Suprapubic skin (tissue), 4 donors: ENCODE measurements at regions not wholly inside any gene's neighbourhood (a gene's known extent, or its start where the extent isn't known, plus 50 kb on each side); places are given as distances from the start of the nearest gene placed in this dataset.

Source experiments
- DNase-seq, 2 donors: peaks; one replicate each; pipeline ENCODE4 v3.0.0-alpha.2; 2019; ENCODE audit warnings: low spot score in 2 of 2
- H3K27ac ChIP-seq: fragments of 200-600 bp; sonication (generic); one replicate; pipeline ENCODE4 v1.5.1; 2019
- H3K27me3 ChIP-seq: fragments of 200-600 bp; sonication (generic); one replicate; pipeline ENCODE4 v1.5.1; 2019
- H3K36me3 ChIP-seq: fragments of 200-600 bp; sonication (generic); one replicate; pipeline ENCODE4 v1.5.1; 2019
- H3K4me1 ChIP-seq: fragments of 200-600 bp; sonication (generic); one replicate; pipeline ENCODE4 v1.5.1; 2019
- H3K4me3 ChIP-seq: fragments of 200-600 bp; sonication (generic); one replicate; pipeline ENCODE4 v1.5.1; 2019; ENCODE audit warnings: mild to moderate bottlenecking
- H3K9me3 ChIP-seq: fragments of 200-600 bp; sonication (generic); one replicate; pipeline ENCODE4 v1.5.1; 2019
- EP300 ChIP-seq: sonication (generic); formaldehyde crosslinking; IDR thresholded peaks from one replicate; pipeline ENCODE4 v1.6.1; 2017; ENCODE audit warnings: antibody characterized with exemption
- POLR2A ChIP-seq, 2 donors: fragments of 450-650 bp; IDR thresholded peaks; one replicate each; pipeline ENCODE4 v1.6.1; 2017; ENCODE audit warnings: antibody characterized with exemption in 2 of 2, mild to moderate bottlenecking in 2 of 2, moderate library complexity in 2 of 2
- POLR2AphosphoS5 ChIP-seq, 3 donors: sonication (generic); formaldehyde crosslinking; IDR thresholded peaks; one replicate each; pipeline ENCODE4 v1.6.1; 2017; ENCODE audit warnings: antibody characterized with exemption in 3 of 3
- WGBS: methylation state at CpG from one replicate; pipeline ENCODE4 v1.1.5; 2018; 5-methylcytosine and 5-hydroxymethylcytosine counted together
- TF ChIP-seq, protein P1 (sequence below), 2 donors: fragments of 200-600 bp in 1 of 2; fragments of 450-650 bp in 1 of 2; sonication (generic) in 1 of 2; IDR thresholded peaks; one replicate each; pipeline ENCODE4 v1.5.1; 2016 to 2019; ENCODE audit warnings: antibody characterized with exemption in 2 of 2, mild to moderate bottlenecking in 1 of 2, moderate library complexity in 1 of 2

DNA sequence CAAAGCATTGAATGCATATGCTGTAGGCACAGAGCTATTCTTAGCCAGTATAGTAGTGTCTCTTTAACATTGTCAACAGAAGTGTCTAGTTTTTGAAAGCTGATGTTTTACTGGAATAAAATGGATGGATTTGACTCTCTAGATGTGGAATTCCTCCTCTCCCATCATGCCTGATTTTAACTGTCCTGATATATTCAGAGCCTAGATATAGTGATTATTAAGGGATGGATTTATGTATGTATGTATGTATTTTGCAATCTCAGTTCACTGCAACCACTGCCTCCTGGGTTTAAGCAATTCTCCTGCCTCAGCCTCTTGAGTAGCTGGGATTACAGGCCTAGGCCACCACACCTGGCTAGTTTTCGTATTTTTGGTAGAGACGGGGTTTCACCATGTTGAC, 144.8 kb upstream of the NAV3 start:
- Histone ChIP-seq H3K27ac (no peak overlapping the region), H3K4me3 (no peak overlapping the region), H3K4me1 (peaks cover 11% of the 10 kb centered on the region), H3K27me3 (no peaks in the 10 kb centered on the region), H3K9me3 (no peaks in the 10 kb centered on the region), H3K36me3 (no peaks in the 10 kb centered on the region)
- DNase-seq = no peak
- no peak for TF ChIP-seq POLR2AphosphoS5 (IDR thresholded peaks at IDR 0.05)
- TF ChIP-seq POLR2A (IDR thresholded peaks at IDR 0.05) = no peak
- TF ChIP-seq EP300 = no peak
- TF ChIP-seq, protein P1, sequence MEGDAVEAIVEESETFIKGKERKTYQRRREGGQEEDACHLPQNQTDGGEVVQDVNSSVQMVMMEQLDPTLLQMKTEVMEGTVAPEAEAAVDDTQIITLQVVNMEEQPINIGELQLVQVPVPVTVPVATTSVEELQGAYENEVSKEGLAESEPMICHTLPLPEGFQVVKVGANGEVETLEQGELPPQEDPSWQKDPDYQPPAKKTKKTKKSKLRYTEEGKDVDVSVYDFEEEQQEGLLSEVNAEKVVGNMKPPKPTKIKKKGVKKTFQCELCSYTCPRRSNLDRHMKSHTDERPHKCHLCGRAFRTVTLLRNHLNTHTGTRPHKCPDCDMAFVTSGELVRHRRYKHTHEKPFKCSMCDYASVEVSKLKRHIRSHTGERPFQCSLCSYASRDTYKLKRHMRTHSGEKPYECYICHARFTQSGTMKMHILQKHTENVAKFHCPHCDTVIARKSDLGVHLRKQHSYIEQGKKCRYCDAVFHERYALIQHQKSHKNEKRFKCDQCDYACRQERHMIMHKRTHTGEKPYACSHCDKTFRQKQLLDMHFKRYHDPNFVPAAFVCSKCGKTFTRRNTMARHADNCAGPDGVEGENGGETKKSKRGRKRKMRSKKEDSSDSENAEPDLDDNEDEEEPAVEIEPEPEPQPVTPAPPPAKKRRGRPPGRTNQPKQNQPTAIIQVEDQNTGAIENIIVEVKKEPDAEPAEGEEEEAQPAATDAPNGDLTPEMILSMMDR (IDR thresholded peaks at IDR 0.05) = no peak
- WGBS = 96% methylated on average over 2 of the region's 2 CpGs

DNA sequence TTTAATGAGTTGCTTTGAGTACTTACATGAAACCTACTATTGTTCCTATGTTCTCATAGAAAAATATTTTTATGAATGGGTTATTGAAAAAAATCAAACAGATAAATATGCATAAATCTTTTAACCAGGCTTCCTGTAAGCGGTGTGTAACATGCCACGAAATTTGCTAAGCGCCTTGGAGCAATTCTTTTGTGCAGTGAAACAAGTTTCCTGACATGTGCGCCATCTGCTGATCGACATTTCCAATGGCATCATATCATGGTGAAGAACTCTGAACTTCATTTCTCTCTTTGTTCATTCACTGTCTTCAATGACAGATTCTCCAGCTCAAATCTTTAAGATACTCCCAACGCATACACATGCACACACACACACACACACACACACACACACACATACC, 145.6 kb upstream of the NAV3 start:
- TF ChIP-seq, protein P1 (IDR thresholded peaks at IDR 0.05) = peak; percentile 30 to 39
- TF ChIP-seq POLR2AphosphoS5 (IDR thresholded peaks at IDR 0.05) (no peak), EP300 (no peak), POLR2A (IDR thresholded peaks at IDR 0.05) (no peak)
- Histone ChIP-seq H3K4me1 (peaks cover 11% of the 10 kb centered on the region), H3K36me3 (no peaks in the 10 kb centered on the region), H3K27ac (no peak overlapping the region), H3K27me3 (no peaks in the 10 kb centered on the region), H3K4me3 (no peak overlapping the region), H3K9me3 (no peaks in the 10 kb centered on the region)
- 7% methylated on average over 6 of the region's 6 CpGs for WGBS
- peak in 1 of 2 donors; percentile 62 for DNase-seq

DNA sequence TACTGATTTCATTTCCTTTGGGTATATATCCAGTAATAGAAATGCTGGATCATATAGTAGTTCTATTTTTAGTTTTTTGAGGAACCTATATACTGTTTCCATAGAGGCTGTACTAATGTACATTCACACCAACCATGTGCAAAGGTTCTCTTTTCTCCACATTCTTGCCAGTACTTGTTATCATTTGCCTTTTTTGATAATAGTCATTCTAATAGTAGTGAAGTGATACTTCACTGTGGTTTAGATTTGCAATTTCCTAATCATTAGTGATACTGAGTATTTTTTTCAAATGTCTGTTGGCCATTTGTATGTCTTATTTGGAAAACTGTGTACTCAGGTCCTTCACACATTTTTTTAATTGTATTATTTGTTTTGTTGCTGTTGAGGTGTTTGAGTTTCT, 148.2 kb upstream of the NAV3 start:
- no peaks in the 10 kb centered on the region for H3K27me3 ChIP-seq
- peaks cover 11% of the 10 kb centered on the region for H3K4me1 ChIP-seq
- no peak overlapping the region for H3K4me3 ChIP-seq
- no peak for DNase-seq
- H3K36me3 ChIP-seq = no peaks in the 10 kb centered on the region
- TF ChIP-seq EP300 (no peak), POLR2AphosphoS5 (IDR thresholded peaks at IDR 0.05) (no peak), POLR2A (IDR thresholded peaks at IDR 0.05) (no peak)
- TF ChIP-seq, protein P1 (IDR thresholded peaks at IDR 0.05) = no peak
- H3K9me3 ChIP-seq = no peaks in the 10 kb centered on the region
- H3K27ac ChIP-seq = no peak overlapping the region

DNA sequence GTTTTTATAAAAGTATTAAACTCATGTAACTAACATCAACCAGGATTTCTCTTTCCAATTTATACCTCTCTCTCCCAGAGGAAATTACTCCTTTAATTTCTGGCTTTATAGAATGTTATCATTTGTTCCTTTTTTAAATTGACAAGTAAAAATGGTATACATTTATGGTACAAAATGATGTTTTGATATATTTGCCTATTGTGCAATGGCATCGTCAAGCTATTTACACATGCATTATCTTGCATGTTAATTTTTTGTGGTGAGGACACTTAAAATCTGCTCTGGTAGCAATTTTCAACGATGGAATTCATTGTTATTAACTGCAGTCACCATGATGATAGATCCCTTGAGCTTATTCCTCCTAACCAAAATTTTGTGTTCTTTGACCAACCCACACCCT, 149.0 kb upstream of the NAV3 start:
- no peak overlapping the region for H3K4me3 ChIP-seq
- H3K36me3 ChIP-seq = no peaks in the 10 kb centered on the region
- 71% methylated on average over 2 of the region's 2 CpGs for WGBS
- H3K27ac ChIP-seq = no peak overlapping the region
- no peaks in the 10 kb centered on the region for H3K9me3 ChIP-seq
- H3K27me3 ChIP-seq = no peaks in the 10 kb centered on the region
- TF ChIP-seq EP300 (no peak), POLR2AphosphoS5 (IDR thresholded peaks at IDR 0.05) (no peak), POLR2A (IDR thresholded peaks at IDR 0.05) (no peak)
- TF ChIP-seq, protein P1 (IDR thresholded peaks at IDR 0.05) = no peak
- DNase-seq = no peak
- peaks cover 11% of the 10 kb centered on the region for H3K4me1 ChIP-seq

DNA sequence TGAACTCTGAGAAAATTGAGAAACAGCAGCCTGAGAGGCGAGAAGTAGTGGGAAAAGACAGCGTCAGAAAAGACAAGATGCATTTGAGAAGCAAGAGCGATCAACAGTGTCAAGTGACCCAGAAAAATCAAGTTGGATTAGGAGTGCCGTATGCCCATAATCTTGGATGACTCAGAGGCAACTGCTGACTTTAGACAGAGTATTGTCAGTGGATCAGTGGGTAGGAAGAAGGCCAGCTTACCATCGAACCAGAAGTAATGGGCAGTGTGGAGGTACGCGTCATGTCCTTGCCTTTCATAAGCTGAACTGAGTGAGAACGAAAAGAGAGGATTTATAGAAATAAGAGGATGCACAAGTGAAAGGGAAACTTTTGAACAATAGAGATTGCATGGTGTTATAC, 151.0 kb upstream of the NAV3 start:
- no peak for DNase-seq
- 89% methylated on average over 8 of the region's 8 CpGs for WGBS
- Histone ChIP-seq H3K27ac (no peak overlapping the region), H3K4me3 (no peak overlapping the region), H3K4me1 (peaks cover under 1% of the 10 kb centered on the region), H3K27me3 (no peaks in the 10 kb centered on the region), H3K36me3 (no peaks in the 10 kb centered on the region), H3K9me3 (no peaks in the 10 kb centered on the region)
- no peak for TF ChIP-seq POLR2A (IDR thresholded peaks at IDR 0.05)
- no peak for TF ChIP-seq EP300

DNA sequence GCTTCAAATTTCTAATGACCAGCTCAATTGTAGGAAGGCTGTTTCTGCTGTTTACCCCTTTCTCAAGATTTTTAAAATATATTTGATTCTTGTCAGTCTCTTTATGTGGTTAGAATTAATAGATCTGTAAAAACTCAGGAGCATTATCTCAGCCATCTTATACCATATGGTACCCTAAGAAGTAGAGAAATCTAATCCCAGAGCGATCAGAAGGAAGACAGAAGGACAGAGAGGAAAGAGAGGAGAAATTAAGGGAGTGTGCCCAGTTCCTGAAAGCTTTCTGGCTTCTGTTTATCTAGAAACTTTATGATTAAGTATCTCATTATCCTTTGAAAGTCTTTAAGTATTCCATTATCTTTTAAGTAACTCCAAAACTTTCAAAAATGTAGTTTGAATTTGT, 152.1 kb upstream of the NAV3 start:
- no peak for DNase-seq
- WGBS = 59% methylated on average over 1 of the region's 1 CpG
- Histone ChIP-seq H3K36me3 (no peaks in the 10 kb centered on the region), H3K4me3 (no peak overlapping the region), H3K4me1 (no peaks in the 10 kb centered on the region), H3K9me3 (no peaks in the 10 kb centered on the region), H3K27ac (no peak overlapping the region), H3K27me3 (no peaks in the 10 kb centered on the region)
- no peak for TF ChIP-seq POLR2A (IDR thresholded peaks at IDR 0.05)
